ENCODE measurements at regions not wholly inside any gene's neighbourhood (a gene's known extent, or its start where the extent isn't known, plus 50 kb on each side); places are given as distances from the start of the nearest gene placed in this dataset.
"Not testable (repeated sequence)": the region's sequence is repeated elsewhere in the genome, so short reads cannot be mapped to it uniquely, and the experiment has no call there.

GRCh38 chr1:227508431-227508830 is 54.9 kb upstream of the ZNF678 start:
- in situ Hi-C loops (cut with MboI; ENCODE audit: low sequenced_read_pairs) = no loop called here
- no peaks in the 10 kb centered on the region for H3K27me3 ChIP-seq (ENCODE audit: low read depth)
- DNase-seq (ENCODE audit: low spot score in 2 of 2) = no peak
- no peak overlapping the region for H3K4me3 ChIP-seq
- no peaks in the 10 kb centered on the region for H3K4me1 ChIP-seq
- H3K9me3 ChIP-seq = no peaks in the 10 kb centered on the region
- H3K36me3 ChIP-seq (replicated peaks) = no peaks in the 10 kb centered on the region

DNA sequence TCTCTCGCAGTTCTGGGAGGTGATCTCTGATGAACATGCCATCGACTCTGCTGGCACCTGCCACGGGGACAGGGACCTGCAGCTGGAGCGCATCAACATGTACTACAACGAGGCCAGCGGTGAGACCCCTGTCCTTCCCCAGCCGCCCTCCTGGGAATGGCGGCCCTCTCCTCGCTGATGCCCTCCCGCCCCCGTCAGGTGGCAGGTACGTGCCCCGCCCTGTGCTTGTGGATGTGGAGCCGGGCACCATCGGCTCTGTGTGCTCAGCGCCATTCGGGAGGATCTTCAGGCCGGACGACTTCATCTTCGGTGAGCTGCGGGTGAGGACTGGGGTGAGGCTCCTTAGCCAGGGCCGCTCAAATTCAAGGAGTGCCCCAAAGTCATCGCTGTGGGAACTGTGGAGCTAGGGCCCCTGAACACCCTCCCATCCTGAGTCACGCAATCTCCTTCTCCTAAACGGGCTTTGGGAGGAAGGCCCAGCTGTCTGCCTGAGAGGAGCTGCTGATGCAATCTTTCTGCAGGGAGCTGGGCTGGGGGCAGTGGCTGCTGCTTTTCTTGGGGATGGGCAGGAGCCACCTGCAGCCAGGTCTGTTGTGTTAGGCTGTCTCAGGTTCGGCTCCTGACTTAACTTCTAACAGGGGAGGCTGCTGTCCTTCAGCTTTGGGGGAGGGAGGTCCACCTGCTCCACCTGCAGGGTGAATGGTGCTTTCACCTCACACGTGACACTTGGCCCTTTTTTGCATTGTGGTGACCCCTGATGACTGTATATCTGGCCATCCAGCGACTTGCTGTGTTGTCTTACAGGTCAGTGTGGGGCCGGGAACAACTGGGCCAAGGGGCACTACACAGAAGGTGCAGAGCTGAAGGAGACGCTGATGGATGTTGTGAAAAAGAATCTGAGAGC is 56.6 kb upstream of the ZNF678 start:
- H3K36me3 ChIP-seq (replicated peaks); H3K4me1 ChIP-seq; in situ Hi-C loops (cut with MboI; ENCODE audit: low sequenced_read_pairs); H3K27me3 ChIP-seq (ENCODE audit: low read depth); DNase-seq (ENCODE audit: low spot score in 2 of 2); H3K4me3 ChIP-seq; H3K9me3 ChIP-seq: not testable (repeated sequence)

GRCh38 chr1:227496045-227496444 is 67.3 kb upstream of the ZNF678 start:
- H3K36me3 ChIP-seq (replicated peaks); H3K9me3 ChIP-seq; in situ Hi-C loops (cut with MboI; ENCODE audit: low sequenced_read_pairs); H3K4me1 ChIP-seq; H3K4me3 ChIP-seq; H3K27me3 ChIP-seq (ENCODE audit: low read depth); DNase-seq (ENCODE audit: low spot score in 2 of 2): not testable (repeated sequence)

GRCh38 chr1:227493863-227494551 is 69.3 kb upstream of the ZNF678 start:
- H3K27me3 ChIP-seq (ENCODE audit: low read depth); H3K36me3 ChIP-seq (replicated peaks); H3K4me1 ChIP-seq; H3K4me3 ChIP-seq; DNase-seq (ENCODE audit: low spot score in 2 of 2); in situ Hi-C loops (cut with MboI; ENCODE audit: low sequenced_read_pairs); H3K9me3 ChIP-seq: not testable (repeated sequence)

- no peaks in the 10 kb centered on the region for H3K36me3 ChIP-seq (replicated peaks)
- H3K9me3 ChIP-seq = peaks cover 2% of the 10 kb centered on the region; the same call in 1 of the 2 replicates
- H3K27me3 ChIP-seq (ENCODE audit: low read depth) = no peaks in the 10 kb centered on the region
- in situ Hi-C loops (cut with MboI; ENCODE audit: low sequenced_read_pairs) = no loop called here
- H3K4me1 ChIP-seq = no peaks in the 10 kb centered on the region
- no peak overlapping the region for H3K4me3 ChIP-seq
- no peak for DNase-seq (ENCODE audit: low spot score in 2 of 2)
Measured at GRCh38 chr1:227490478-227490877, 72.9 kb upstream of the ZNF678 start.

DNA sequence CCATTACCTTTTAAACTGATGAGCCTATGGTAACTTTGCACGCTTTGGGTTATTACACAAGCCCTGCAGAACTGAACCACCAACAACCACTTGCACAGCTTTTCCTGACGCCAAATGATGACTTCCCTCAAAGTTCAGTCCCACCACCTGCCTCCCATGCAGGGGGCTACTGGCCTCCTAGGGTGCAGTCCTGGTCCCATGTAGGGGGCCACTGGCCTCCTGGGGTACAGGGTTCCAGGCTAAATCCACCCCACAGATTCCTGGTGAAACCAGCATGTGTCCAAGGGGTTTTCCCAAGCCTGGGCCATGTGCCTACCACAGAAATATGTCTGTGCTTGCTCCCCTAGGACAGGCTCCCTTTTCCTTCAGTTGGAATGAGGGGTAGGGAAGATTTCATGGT is 73.4 kb upstream of the ZNF678 start:
- no peaks in the 10 kb centered on the region for H3K36me3 ChIP-seq (replicated peaks)
- H3K4me1 ChIP-seq = no peaks in the 10 kb centered on the region
- no peaks in the 10 kb centered on the region for H3K27me3 ChIP-seq (ENCODE audit: low read depth)
- no peak overlapping the region for H3K4me3 ChIP-seq
- DNase-seq (ENCODE audit: low spot score in 2 of 2) = no peak
- in situ Hi-C loops (cut with MboI; ENCODE audit: low sequenced_read_pairs) = no loop called here
- H3K9me3 ChIP-seq = peaks cover 2% of the 10 kb centered on the region; the same call in 1 of the 2 replicates

DNA sequence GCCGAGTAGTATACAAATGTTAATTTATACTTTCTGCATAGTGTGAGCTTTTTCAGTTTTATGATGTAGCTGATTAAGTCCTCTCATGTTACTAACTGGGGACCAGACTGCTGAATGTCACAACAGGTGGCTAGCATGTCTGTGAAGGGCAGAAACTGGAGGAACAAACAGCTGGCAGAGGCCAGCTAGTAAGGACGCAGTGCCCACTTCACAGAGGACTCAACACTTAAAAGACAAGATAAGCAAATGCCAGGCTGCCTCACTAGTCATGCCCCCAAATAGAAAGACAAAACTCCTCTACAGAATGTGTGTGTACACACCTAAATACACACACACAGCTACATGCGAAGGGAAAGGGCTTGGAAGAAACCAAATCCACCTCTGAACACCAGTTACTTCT is 73.8 kb upstream of the ZNF678 start:
- Histone ChIP-seq H3K36me3 (replicated peaks) (no peaks in the 10 kb centered on the region), H3K9me3 (peaks cover 2% of the 10 kb centered on the region; the same call in 1 of the 2 replicates), H3K27me3 (ENCODE audit: low read depth) (no peaks in the 10 kb centered on the region), H3K4me1 (no peaks in the 10 kb centered on the region), H3K4me3 (no peak overlapping the region)
- DNase-seq (ENCODE audit: low spot score in 2 of 2) = no peak
- in situ Hi-C loops (cut with MboI; ENCODE audit: low sequenced_read_pairs) = no loop called here

GRCh38 chr1:227487606-227488005 is 75.8 kb upstream of the ZNF678 start:
- in situ Hi-C loops (cut with MboI; ENCODE audit: low sequenced_read_pairs) = no loop called here

GRCh38 chr1:227486559-227486958 is 76.8 kb upstream of the ZNF678 start:
- Histone ChIP-seq H3K9me3 (peaks cover 2% of the 10 kb centered on the region; the same call in 1 of the 2 replicates), H3K4me3 (no peak overlapping the region), H3K4me1 (no peaks in the 10 kb centered on the region), H3K36me3 (replicated peaks) (no peaks in the 10 kb centered on the region), H3K27me3 (ENCODE audit: low read depth) (no peaks in the 10 kb centered on the region)
- in situ Hi-C loops (cut with MboI; ENCODE audit: low sequenced_read_pairs) = no loop called here
- DNase-seq (ENCODE audit: low spot score in 2 of 2) = no peak

More at GRCh38 chr1:227487606-227488005, 75.8 kb upstream of the ZNF678 start:
- no peaks in the 10 kb centered on the region for H3K27me3 ChIP-seq (ENCODE audit: low read depth)
- no peak overlapping the region for H3K4me3 ChIP-seq
- no peak for DNase-seq (ENCODE audit: low spot score in 2 of 2)
- no peaks in the 10 kb centered on the region for H3K4me1 ChIP-seq
- peaks cover 2% of the 10 kb centered on the region; the same call in 1 of the 2 replicates for H3K9me3 ChIP-seq
- no peaks in the 10 kb centered on the region for H3K36me3 ChIP-seq (replicated peaks)

DNA sequence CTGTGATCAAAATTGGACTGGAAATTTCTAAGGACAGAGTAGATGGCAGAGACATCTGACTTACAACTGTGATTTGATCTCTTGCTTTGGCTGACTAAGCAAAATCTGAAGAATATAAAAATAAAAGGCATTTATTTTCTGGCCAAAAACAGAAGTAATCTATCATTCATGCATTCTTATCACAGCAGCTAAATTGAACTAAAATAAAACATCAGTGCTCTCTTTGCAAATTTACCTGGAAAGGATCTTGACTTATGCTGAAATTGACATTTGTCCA is 81.4 kb upstream of the ZNF678 start:
- H3K4me3 ChIP-seq = no peak overlapping the region
- no peaks in the 10 kb centered on the region for H3K4me1 ChIP-seq
- H3K36me3 ChIP-seq (replicated peaks) = no peaks in the 10 kb centered on the region
- in situ Hi-C loops (cut with MboI; ENCODE audit: low sequenced_read_pairs) = no loop called here
- no peak for DNase-seq (ENCODE audit: low spot score in 2 of 2)
- 0 out of 2 replicates have a peak, but pooled peaks cover 3% of the 10 kb centered on the region for H3K27me3 ChIP-seq (ENCODE audit: low read depth)
- H3K9me3 ChIP-seq = peaks cover 2% of the 10 kb centered on the region; the same call in 1 of the 2 replicates

- H3K4me1 ChIP-seq; DNase-seq (ENCODE audit: low spot score in 2 of 2); H3K36me3 ChIP-seq (replicated peaks); H3K9me3 ChIP-seq; H3K4me3 ChIP-seq; H3K27me3 ChIP-seq (ENCODE audit: low read depth); in situ Hi-C loops (cut with MboI; ENCODE audit: low sequenced_read_pairs): not testable (repeated sequence)
Measured at GRCh38 chr1:227474072-227474471, 89.3 kb upstream of the ZNF678 start.

- in situ Hi-C loops (cut with MboI; ENCODE audit: low sequenced_read_pairs) = no loop called here
- no peaks in the 10 kb centered on the region for H3K4me1 ChIP-seq
- H3K27me3 ChIP-seq (ENCODE audit: low read depth) = peaks cover 7% of the 10 kb centered on the region; the same call in 1 of the 2 replicates
- DNase-seq (ENCODE audit: low spot score in 2 of 2) = no peak
- H3K36me3 ChIP-seq (replicated peaks) = no peaks in the 10 kb centered on the region
- no peaks in the 10 kb centered on the region for H3K9me3 ChIP-seq
- H3K4me3 ChIP-seq = no peak overlapping the region
Measured at GRCh38 chr1:227472772-227473171, 90.6 kb upstream of the ZNF678 start.

DNA sequence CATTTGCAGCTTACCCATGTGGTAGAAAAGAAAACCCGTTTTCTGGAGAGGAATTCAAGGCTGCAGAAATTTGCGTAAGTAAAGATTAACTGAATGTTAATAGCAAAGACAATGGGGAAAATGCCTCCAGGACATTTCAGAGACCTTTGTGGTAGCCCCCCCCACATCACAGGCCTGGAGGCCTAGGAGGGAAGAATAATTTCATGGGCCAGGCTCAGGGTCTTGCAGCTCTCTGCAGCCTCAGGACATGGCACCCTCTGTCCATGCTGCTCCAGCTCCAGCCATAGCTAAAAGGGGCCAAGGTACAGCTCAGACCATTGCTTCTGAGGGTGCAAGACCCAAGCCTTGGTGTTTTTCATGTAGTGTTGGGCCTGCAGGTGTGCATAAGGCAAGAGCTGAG is 92.7 kb upstream of the ZNF678 start:
- H3K4me1 ChIP-seq = no peaks in the 10 kb centered on the region
- in situ Hi-C loops (cut with MboI; ENCODE audit: low sequenced_read_pairs) = no loop called here
- H3K9me3 ChIP-seq = no peaks in the 10 kb centered on the region
- no peak overlapping the region for H3K4me3 ChIP-seq
- no peak for DNase-seq (ENCODE audit: low spot score in 2 of 2)
- no peaks in the 10 kb centered on the region for H3K36me3 ChIP-seq (replicated peaks)
- peaks cover 4% of the 10 kb centered on the region; the same call in 1 of the 2 replicates for H3K27me3 ChIP-seq (ENCODE audit: low read depth)

DNA sequence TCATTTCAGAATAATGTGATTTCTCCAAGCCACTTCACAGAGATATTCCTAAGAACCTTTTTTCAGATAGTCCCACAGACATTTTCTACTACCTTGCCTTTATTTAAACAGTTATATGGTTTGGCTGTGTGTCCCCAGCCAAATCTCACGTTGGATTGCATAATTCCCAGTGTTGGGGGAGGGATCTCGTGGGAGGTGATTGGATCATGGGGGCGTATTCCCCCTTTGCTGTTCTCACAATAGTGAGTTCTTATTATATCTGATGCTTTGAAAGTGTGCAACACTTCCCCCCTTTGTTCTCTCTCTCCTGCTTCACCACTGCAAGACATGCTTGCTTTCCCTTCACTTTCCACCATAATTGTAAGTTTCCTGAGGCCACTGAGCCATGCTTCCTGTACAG is 93.6 kb upstream of the ZNF678 start:
- in situ Hi-C loops (cut with MboI; ENCODE audit: low sequenced_read_pairs) = no loop called here
- no peaks in the 10 kb centered on the region for H3K9me3 ChIP-seq
- no peak for DNase-seq (ENCODE audit: low spot score in 2 of 2)
- H3K4me1 ChIP-seq = no peaks in the 10 kb centered on the region
- no peak overlapping the region for H3K4me3 ChIP-seq
- H3K36me3 ChIP-seq (replicated peaks) = no peaks in the 10 kb centered on the region
- peaks cover 4% of the 10 kb centered on the region; the same call in 1 of the 2 replicates for H3K27me3 ChIP-seq (ENCODE audit: low read depth)
